KMS-11 (cell line): ENCODE measurements at regions not wholly inside any gene's neighbourhood (a gene's known extent, or its start where the extent isn't known, plus 50 kb on each side); places are given as distances from the start of the nearest gene placed in this dataset.

Experiments
- H2AFZ ChIP-seq: fragments of 200-600 bp; sonication (generic); 2 replicates; pipeline ENCODE4 v1.6.1; 2016; ENCODE audit warnings: antibody characterized with exemption, mixed run types, low read depth
- H3K27ac ChIP-seq: fragments of 200-600 bp; sonication (generic); 2 replicates; pipeline ENCODE4 v1.6.1; 2016; ENCODE audit warnings: mild to moderate bottlenecking, mixed run types
- H3K27me3 ChIP-seq: fragments of 200-600 bp; sonication (generic); 2 replicates; pipeline ENCODE4 v1.6.1; 2017; ENCODE audit warnings: mild to moderate bottlenecking, low read depth, mixed run types, moderate library complexity; ENCODE audit not compliant: insufficient read depth
- H3K36me3 ChIP-seq: fragments of 200-600 bp; sonication (generic); 2 replicates; pipeline ENCODE4 v1.6.1; 2017; ENCODE audit warnings: mild to moderate bottlenecking, mixed run types; ENCODE audit not compliant: insufficient read depth
- H3K4me1 ChIP-seq: fragments of 200-600 bp; sonication (generic); 2 replicates; pipeline ENCODE4 v1.6.1; 2016; ENCODE audit warnings: mild to moderate bottlenecking, low read depth, mixed run types; ENCODE audit not compliant: poor library complexity, severe bottlenecking
- H3K4me2 ChIP-seq: fragments of 200-600 bp; sonication (generic); 2 replicates; pipeline ENCODE4 v1.7.0; 2016; ENCODE audit warnings: mild to moderate bottlenecking, mixed run types
- H3K4me3 ChIP-seq: fragments of 200-600 bp; sonication (generic); IDR thresholded peaks from 2 replicates; pipeline ENCODE4 v1.6.1; 2017; ENCODE audit warnings: low read depth, low read length, mixed read lengths; ENCODE audit not compliant: insufficient read depth
- H3K79me2 ChIP-seq: fragments of 200-600 bp; sonication (generic); 2 replicates; pipeline ENCODE4 v1.6.1; 2016; ENCODE audit warnings: low read depth, mixed run types; ENCODE audit not compliant: insufficient read depth
- H3K9ac ChIP-seq: fragments of 200-600 bp; sonication (generic); 2 replicates; pipeline ENCODE4 v1.6.1; 2016; ENCODE audit warnings: mild to moderate bottlenecking, mixed run types
- H4K20me1 ChIP-seq: fragments of 200-600 bp; sonication (generic); 2 replicates; pipeline ENCODE4 v1.6.1; 2016; ENCODE audit warnings: mild to moderate bottlenecking, mixed run types; ENCODE audit not compliant: insufficient read depth
- CTCF ChIP-seq: fragments of 200-600 bp; sonication (generic); conservative IDR thresholded peaks from 2 replicates; pipeline ENCODE4 v1.6.1; 2017; ENCODE audit warnings: low read depth, mild to moderate bottlenecking, antibody characterized with exemption, low read length, moderate library complexity, mixed read lengths

- H2AFZ ChIP-seq, result no peak overlapping the region
- H3K4me1 ChIP-seq, result peaks cover 86% of the 10 kb centered on the region
- TF ChIP-seq CTCF, result no peak
- H3K79me2 ChIP-seq, result no peaks in the 10 kb centered on the region
- H3K27me3 ChIP-seq, result no peaks in the 10 kb centered on the region
- no peak overlapping the region for H3K4me3 ChIP-seq
- H3K36me3 ChIP-seq, result no peaks in the 10 kb centered on the region
- H4K20me1 ChIP-seq, result no peaks in the 10 kb centered on the region
- H3K9ac ChIP-seq, result no peak overlapping the region
- H3K27ac ChIP-seq, result no peak overlapping the region
- peak overlapping the region; percentile 87; the same call in 1 of the 2 replicates for H3K4me2 ChIP-seq
Observed at GRCh38 chr5:54741711-54742110, 224.2 kb downstream of the SNX18 start.

- no peaks in the 10 kb centered on the region for H3K27me3 ChIP-seq
- no peak overlapping the region for H3K4me2 ChIP-seq
- TF ChIP-seq CTCF, result no peak
- no peak overlapping the region for H3K27ac ChIP-seq
- H3K36me3 ChIP-seq, result no peaks in the 10 kb centered on the region
- no peak overlapping the region for H2AFZ ChIP-seq
- H3K9ac ChIP-seq, result no peak overlapping the region
- H3K79me2 ChIP-seq, result no peaks in the 10 kb centered on the region
- no peaks in the 10 kb centered on the region for H4K20me1 ChIP-seq
- peaks cover 87% of the 10 kb centered on the region for H3K4me1 ChIP-seq
- H3K4me3 ChIP-seq, result no peak overlapping the region
Observed at GRCh38 chr5:54740141-54740540, 222.6 kb downstream of the SNX18 start.

- Histone ChIP-seq H3K27me3 (no peaks in the 10 kb centered on the region), H2AFZ (no peak overlapping the region), H3K4me1 (peaks cover 79% of the 10 kb centered on the region), H4K20me1 (no peaks in the 10 kb centered on the region), H3K27ac (no peak overlapping the region), H3K4me3 (no peak overlapping the region), H3K9ac (no peak overlapping the region), H3K4me2 (no peak overlapping the region), H3K36me3 (no peaks in the 10 kb centered on the region), H3K79me2 (no peaks in the 10 kb centered on the region)
- no peak for TF ChIP-seq CTCF
Observed at GRCh38 chr5:54739371-54739770, 221.8 kb downstream of the SNX18 start.

- Histone ChIP-seq H3K4me3 (no peak overlapping the region), H3K27me3 (no peaks in the 10 kb centered on the region), H3K4me2 (no peak overlapping the region), H3K79me2 (no peaks in the 10 kb centered on the region), H3K4me1 (peaks cover 75% of the 10 kb centered on the region), H3K36me3 (no peaks in the 10 kb centered on the region), H4K20me1 (no peaks in the 10 kb centered on the region), H3K9ac (no peak overlapping the region), H3K27ac (no peak overlapping the region), H2AFZ (no peak overlapping the region)
- no peak for TF ChIP-seq CTCF
Observed at GRCh38 chr5:54738973-54739367, 221.4 kb downstream of the SNX18 start.
